Testis (tissue), 2 donors: ENCODE measurements at regions not wholly inside any gene's neighbourhood (a gene's known extent, or its start where the extent isn't known, plus 50 kb on each side); places are given as distances from the start of the nearest gene placed in this dataset.
"Not testable (repeated sequence)": the region's sequence is repeated elsewhere in the genome, so short reads cannot be mapped to it uniquely, and the experiment has no call there.

Experiments
- DNase-seq: peaks from one replicate; pipeline ENCODE4 v3.0.0-alpha.2; 2019
- H3K27ac ChIP-seq, 2 donors: fragments of 200-600 bp; sonication (generic); one replicate each; pipeline ENCODE4 v1.5.1; 2019
- H3K27me3 ChIP-seq: fragments of 200-600 bp; sonication (generic); one replicate; pipeline ENCODE4 v1.5.1; 2019
- H3K36me3 ChIP-seq: fragments of 200-600 bp; sonication (generic); one replicate; pipeline ENCODE4 v1.5.1; 2017; ENCODE audit warnings: low read depth; ENCODE audit errors: missing control alignments
- H3K4me1 ChIP-seq: fragments of 200-600 bp; sonication (generic); one replicate; pipeline ENCODE4 v1.5.1; 2019
- H3K4me3 ChIP-seq, 2 donors: fragments of 200-600 bp; sonication (generic); one replicate each; pipeline ENCODE4 v1.5.1; 2017 to 2019
- H3K9me3 ChIP-seq: fragments of 200-600 bp; sonication (generic); one replicate; pipeline ENCODE4 v1.5.1; 2017
- POLR2A ChIP-seq: fragments of 450-650 bp; IDR thresholded peaks from one replicate; pipeline ENCODE4 v1.6.1; 2017; ENCODE audit warnings: antibody characterized with exemption, mild to moderate bottlenecking, moderate library complexity
- WGBS, 2 donors: methylation state at CpG; one replicate each; pipeline ENCODE4 v1.1.5; 2018; 5-methylcytosine and 5-hydroxymethylcytosine counted together
- intact Hi-C: fragments of 100-400 bp; cut with DNase I; formaldehyde crosslinking; loops from one replicate; pipeline ENCODE4 v1.15.1; 2023; ENCODE audit warnings: low total_unique reads
- TF ChIP-seq, protein P1 (sequence below), 3 experiments: fragments of 450-650 bp in 2 of 3; fragments of 200-600 bp in 1 of 3; sonication (generic) in 1 of 3; IDR thresholded peaks; one replicate each; pipeline ENCODE4 v1.5.1; 2016 to 2019; ENCODE audit warnings: antibody characterized with exemption in 3 of 3, mild to moderate bottlenecking in 2 of 3, moderate library complexity in 1 of 3

DNA sequence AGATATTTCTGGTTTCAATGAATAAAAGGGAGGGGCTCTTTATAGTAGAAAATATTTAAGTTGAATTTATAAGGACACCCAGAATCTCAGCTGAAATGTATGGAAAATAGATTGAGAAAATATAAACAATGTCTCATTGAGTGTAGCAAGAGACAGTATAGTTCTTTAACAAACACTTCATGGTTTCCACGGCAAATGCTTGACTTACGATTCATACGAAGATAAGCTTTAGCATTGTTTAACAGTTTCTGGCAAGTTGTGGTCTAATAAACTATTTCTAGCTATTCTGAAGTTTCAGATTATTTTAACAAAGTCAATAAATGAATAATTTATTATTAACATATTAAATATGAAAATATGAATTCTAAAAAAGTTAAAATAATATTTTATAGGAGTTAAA lies 1419.4 kb downstream of the KCNT2 start:
- Histone ChIP-seq H3K27me3 (no peaks in the 10 kb centered on the region), H3K9me3 (no peaks in the 10 kb centered on the region), H3K36me3 (no peaks in the 10 kb centered on the region), H3K4me3 (no peak overlapping the region), H3K27ac (no peak overlapping the region), H3K4me1 (no peaks in the 10 kb centered on the region)
- TF ChIP-seq POLR2A: no peak
- TF ChIP-seq, protein P1, sequence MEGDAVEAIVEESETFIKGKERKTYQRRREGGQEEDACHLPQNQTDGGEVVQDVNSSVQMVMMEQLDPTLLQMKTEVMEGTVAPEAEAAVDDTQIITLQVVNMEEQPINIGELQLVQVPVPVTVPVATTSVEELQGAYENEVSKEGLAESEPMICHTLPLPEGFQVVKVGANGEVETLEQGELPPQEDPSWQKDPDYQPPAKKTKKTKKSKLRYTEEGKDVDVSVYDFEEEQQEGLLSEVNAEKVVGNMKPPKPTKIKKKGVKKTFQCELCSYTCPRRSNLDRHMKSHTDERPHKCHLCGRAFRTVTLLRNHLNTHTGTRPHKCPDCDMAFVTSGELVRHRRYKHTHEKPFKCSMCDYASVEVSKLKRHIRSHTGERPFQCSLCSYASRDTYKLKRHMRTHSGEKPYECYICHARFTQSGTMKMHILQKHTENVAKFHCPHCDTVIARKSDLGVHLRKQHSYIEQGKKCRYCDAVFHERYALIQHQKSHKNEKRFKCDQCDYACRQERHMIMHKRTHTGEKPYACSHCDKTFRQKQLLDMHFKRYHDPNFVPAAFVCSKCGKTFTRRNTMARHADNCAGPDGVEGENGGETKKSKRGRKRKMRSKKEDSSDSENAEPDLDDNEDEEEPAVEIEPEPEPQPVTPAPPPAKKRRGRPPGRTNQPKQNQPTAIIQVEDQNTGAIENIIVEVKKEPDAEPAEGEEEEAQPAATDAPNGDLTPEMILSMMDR (IDR thresholded peaks at IDR 0.05): no peak
- 68 to 76% methylated on average over 3 of the region's 3 CpGs for WGBS, 2 donors
- no peak for DNase-seq
- intact Hi-C loops: no loop called here

DNA sequence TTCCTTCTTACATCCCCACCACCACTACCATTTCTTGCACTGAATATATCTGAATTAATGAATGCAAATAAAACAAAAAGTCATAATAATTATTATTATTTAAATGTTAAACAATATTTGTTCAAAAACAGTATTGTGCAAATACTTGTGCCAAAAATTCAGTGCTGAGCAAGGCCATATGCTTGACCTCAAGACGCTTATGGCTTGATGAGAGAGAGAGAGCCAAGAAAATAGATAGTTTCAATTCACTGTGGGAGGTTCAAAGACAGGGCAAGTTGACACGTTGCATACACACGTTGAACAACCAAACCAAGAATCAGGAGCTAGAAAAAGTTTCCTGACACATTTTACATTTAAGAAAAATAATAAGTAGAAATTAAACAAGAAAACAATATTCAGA lies 1421.7 kb downstream of the KCNT2 start:
- no peak for TF ChIP-seq POLR2A
- TF ChIP-seq, protein P1 (IDR thresholded peaks at IDR 0.05): no peak
- Histone ChIP-seq H3K9me3 (no peaks in the 10 kb centered on the region), H3K27ac (no peak overlapping the region), H3K27me3 (no peaks in the 10 kb centered on the region), H3K36me3 (no peaks in the 10 kb centered on the region), H3K4me1 (no peaks in the 10 kb centered on the region), H3K4me3 (no peak overlapping the region)
- 52 to 70% methylated on average over 3 of the region's 3 CpGs for WGBS, 2 donors
- DNase-seq: no peak
- intact Hi-C loops: no loop called here

DNA sequence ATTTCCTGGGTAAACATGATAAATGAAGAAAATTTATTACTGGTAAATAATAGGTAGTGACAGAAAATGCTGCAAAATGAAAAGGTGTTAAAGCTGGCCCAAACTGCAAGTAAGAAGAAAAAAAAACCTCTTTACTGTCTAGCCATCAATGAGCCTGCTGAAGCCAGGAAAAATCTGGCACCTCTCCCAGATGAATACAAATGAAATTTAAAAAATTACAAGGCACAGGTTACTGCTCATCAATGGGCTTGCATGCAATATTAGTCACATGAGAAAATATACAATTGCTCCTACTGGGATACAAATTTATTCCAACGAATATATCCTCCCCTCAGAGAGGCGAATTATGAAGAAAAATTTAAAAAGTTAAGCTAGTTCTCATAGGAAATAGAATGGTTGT lies 1422.5 kb downstream of the KCNT2 start:
- 48 to 49% methylated on average over 2 of the region's 2 CpGs for WGBS, 2 donors
- H3K4me1 ChIP-seq: no peaks in the 10 kb centered on the region
- no peak overlapping the region for H3K4me3 ChIP-seq
- no peak overlapping the region for H3K27ac ChIP-seq
- no peak for DNase-seq
- H3K9me3 ChIP-seq: no peaks in the 10 kb centered on the region
- no peaks in the 10 kb centered on the region for H3K36me3 ChIP-seq
- intact Hi-C loops: no loop called here
- no peaks in the 10 kb centered on the region for H3K27me3 ChIP-seq
- TF ChIP-seq, protein P1 (IDR thresholded peaks at IDR 0.05): no peak
- TF ChIP-seq POLR2A: no peak

DNA sequence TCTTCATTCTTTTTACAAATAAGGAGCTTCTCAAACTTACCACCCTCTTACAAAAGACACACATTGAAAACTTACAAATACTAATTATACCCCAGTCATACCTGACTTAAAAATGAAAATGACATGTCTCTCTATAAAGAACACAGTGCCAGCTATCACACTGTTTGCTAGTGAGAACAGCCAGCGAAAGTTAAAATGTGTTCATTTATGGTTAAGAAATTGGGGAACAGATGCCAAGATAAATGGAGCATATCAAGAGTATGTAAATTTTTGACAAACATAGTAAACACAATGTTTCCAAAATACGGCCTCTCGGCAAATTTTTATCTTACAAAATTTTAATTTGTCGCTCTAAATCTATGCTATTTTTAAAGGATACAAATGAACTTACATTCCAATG lies 1422.9 kb downstream of the KCNT2 start:
- no peak for DNase-seq
- no peaks in the 10 kb centered on the region for H3K27me3 ChIP-seq

DNA sequence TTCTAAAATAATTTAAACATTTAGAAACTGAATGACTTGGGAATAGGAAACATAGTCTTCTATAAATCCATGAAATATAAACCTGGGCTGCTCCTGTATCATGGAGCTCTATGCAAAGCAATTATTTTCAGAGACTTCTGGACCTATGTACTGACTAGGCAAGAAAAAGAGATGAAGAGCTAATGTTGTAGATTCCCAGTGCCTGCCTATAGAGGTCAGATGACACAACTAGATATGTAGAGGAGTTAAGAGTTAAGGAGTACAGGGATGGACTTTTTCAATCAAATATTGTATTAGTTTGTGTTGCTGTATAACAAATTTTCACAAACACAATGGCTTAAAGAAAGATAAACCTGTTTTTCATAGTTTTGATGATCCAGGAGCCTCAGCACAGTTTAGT lies 1434.5 kb downstream of the KCNT2 start:
- TF ChIP-seq, protein P1 (IDR thresholded peaks at IDR 0.05): no peak
- no peak for TF ChIP-seq POLR2A
- Histone ChIP-seq H3K27me3 (no peaks in the 10 kb centered on the region), H3K4me1 (no peaks in the 10 kb centered on the region), H3K4me3 (no peak overlapping the region), H3K36me3 (no peaks in the 10 kb centered on the region), H3K9me3 (no peaks in the 10 kb centered on the region), H3K27ac (no peak overlapping the region)
- intact Hi-C loops: no loop called here
- no peak for DNase-seq

More for the DNA sequence above, 1422.9 kb downstream of the KCNT2 start:
- Histone ChIP-seq H3K4me3 (no peak overlapping the region), H3K9me3 (no peaks in the 10 kb centered on the region), H3K27ac (no peak overlapping the region), H3K36me3 (no peaks in the 10 kb centered on the region), H3K4me1 (no peaks in the 10 kb centered on the region)
- TF ChIP-seq, protein P1 (IDR thresholded peaks at IDR 0.05): no peak
- no peak for TF ChIP-seq POLR2A
- intact Hi-C loops: no loop called here
- WGBS, 2 donors: 59 to 60% methylated on average over 4 of the region's 4 CpGs

DNA sequence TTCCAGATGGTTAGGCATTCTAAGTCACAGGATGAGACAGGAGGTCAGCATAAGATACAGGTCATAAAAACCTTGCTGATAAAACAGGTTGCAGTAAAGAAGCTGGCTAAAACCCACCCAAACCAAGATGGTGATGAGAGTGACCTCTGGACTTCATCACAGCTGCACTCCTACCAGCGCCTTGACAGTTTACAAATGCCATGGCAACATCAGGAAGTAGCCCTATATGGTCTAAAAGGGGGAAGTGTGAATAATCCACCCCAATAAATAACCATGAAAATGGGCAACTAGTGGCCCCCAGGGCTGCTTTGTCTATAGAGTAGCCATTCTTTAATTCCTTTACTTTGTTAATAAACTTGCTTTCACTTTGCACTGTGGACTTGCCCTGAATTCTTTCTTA lies 1448.4 kb downstream of the KCNT2 start:
- H3K27me3 ChIP-seq, H3K4me1 ChIP-seq, H3K27ac ChIP-seq, H3K9me3 ChIP-seq, H3K4me3 ChIP-seq, H3K36me3 ChIP-seq, DNase-seq, intact Hi-C loops: not testable (repeated sequence)
- WGBS, 2 donors: 65 to 88% methylated on average over 1 of the region's 1 CpG
